Middle frontal gyrus (tissue), 1 donor: ENCODE measurements at regions not wholly inside any gene's neighbourhood (a gene's known extent, or its start where the extent isn't known, plus 50 kb on each side); places are given as distances from the start of the nearest gene placed in this dataset.
"Not testable (repeated sequence)": the region's sequence is repeated elsewhere in the genome, so short reads cannot be mapped to it uniquely, and the experiment has no call there.

ENCODE experiments used
- DNase-seq: peaks from one replicate; pipeline ENCODE4 v3.0.0-alpha.2; 2015; ENCODE audit warnings: low spot score; ENCODE audit errors: extremely low spot score

DNA sequence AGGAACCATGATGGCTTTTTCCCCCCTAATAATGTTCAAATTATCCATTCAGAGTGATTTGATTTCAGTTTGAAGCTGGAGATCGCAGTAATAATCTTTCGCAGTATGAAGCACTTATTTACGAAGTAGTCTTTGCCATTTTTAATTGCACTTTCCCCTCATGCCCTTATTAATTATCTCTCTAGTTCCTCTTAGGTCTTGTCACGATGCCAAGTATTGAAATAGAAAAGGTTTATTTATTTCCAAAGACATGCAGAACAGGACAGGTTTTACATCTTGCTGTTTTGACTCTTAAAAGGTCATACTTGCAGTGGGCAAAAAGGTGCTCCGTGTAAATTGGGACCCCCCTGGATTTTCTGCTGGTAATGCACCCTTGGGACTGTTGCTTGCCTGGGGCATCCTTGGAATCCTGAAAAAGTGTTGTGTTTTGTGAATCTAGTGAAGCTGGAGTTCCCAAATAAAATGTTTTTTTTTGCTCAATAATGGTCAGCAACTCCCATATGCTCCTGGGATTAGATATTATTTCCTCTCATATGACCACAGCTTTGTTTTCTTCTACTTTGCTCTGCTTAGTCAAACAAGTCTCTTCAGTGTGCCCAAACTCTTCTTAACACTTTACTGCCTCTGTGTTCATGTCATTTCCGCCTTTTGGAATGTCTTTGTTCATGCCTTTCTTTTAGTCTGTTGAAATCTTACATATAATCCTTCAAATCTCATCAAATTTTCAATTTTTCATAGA, 278.3 kb downstream of the TMEM38B start:
- no peak for DNase-seq

DNA sequence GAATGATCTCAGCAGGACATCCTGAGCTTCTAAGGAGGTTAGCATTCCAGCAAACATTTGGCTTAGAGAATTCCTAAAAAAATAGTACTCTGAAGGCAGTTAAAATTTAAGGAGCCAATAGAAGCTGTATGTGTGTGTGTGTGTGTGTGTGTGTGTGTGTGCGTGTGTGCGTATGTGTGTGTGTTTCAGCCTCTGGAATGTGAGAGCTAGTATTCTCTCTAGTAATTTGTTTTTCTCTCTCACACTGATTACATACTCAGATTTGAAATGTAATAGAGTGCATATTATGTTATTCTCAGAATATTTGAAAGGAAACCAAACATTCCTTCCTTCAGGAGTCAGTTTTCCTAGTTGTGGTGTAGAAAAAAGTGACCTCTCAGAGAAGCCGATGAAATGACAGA, 279.6 kb downstream of the TMEM38B start:
- DNase-seq: no peak

DNA sequence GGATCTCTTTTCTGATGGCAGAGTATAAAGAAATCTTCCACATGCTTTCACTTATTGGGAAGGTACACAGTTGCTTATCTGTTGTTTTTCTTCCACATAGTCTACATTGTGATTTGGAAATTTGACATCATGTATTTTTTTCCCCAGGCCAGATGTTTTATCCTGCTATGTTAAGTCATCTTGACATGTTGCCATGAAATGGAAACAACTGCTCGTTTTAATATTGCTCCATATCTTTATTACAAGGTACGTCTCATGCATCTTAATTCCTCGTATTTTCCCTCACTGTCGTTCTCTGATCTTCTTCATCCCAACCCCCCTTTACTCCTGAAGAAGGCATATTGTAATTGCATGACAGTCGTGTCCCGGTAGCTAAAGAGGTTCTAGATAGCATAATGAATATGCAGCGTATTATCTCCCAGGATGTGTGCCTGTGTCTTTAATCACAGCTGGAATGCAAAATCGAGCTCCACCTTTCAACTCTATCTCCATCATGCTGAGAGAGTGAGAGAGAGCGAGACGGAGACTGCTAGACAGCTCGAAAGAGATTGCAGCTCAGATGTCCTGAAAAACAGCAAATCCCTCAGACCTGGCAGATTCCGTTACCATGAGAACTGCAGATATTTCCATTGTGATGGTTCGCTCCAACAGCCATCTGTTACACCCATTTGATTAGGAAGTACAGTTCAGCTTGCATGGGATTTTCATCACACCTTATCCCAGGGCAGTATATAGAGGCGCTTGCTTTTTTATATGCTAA, 281.7 kb downstream of the TMEM38B start:
- no peak for DNase-seq

DNA sequence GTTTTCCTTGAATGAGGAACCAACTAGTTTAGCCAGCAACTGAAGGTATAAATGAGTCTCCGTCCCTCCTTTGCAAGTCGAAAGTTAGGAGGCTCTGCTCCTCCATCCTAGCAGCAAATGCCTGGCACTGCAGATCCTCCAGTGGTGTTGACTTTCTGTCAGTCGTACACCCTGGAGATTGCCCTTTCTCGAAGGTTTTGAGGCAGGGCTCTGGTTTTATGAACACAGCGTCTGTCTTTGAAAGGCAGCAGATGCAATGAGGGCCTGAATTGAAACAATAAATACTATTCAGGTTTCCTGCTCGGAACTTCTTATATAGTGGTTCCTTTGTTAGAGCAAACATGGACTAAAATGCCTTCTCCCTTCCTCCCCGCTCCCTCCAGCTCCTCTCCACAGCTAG, 284.0 kb downstream of the TMEM38B start:
- no peak for DNase-seq

DNA sequence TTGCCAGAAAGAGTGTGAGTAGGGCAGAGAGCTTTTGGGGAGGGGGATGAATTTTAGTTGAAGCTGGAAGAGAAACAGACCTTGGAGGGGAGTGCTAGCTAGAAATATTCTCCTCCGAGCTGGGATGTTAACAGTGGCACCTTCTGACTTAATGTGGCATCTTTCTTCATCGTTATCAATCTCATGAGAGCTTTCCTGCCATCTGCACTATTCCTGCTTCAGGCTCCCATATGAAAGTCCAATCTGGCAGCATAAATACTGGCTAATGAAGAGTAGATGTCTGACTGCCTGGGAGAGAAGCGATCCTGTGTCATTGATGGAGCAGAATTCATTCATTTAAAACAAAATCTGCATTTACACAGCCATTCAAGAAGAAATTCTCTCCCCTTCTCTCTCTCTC, 284.5 kb downstream of the TMEM38B start:
- no peak for DNase-seq

DNA sequence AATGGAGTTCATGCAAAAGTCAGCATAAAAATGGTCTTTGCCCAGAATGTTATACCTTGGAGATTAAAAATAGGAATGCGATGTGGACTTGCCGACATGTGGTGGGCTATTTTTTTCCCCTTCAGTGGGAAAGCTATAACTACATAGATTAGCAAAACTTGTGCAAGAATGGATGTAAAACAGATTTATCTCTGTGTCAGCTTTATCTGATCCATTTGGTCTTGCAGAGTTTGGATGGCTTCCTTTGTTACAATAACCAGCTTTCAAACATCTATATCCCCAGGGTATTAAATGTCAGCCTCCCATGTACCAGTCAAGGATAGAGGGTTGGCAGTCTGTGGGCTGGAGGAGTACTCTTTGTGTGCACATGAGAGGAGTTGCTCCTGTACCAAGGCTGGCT, 284.9 kb downstream of the TMEM38B start:
- no peak for DNase-seq

DNA sequence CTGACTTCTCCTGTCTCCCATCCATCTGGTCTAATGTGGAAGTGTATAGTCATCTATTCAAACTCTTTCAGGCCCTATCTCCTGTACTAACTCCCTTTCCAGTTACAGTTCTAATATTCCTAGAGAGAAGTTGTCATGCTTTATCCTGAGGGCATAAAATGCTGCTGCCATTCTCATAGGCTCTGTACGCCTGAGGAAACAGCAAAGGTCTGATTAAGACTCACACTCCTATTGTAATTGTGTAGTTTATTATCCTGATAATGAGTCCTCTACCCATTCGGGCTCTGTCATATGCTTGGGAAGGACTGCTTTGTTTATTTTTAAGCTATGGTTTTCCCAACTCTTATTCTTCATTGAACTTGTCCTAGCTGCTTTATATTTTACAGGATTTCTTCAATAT, 290.4 kb downstream of the TMEM38B start:
- no peak for DNase-seq

DNA sequence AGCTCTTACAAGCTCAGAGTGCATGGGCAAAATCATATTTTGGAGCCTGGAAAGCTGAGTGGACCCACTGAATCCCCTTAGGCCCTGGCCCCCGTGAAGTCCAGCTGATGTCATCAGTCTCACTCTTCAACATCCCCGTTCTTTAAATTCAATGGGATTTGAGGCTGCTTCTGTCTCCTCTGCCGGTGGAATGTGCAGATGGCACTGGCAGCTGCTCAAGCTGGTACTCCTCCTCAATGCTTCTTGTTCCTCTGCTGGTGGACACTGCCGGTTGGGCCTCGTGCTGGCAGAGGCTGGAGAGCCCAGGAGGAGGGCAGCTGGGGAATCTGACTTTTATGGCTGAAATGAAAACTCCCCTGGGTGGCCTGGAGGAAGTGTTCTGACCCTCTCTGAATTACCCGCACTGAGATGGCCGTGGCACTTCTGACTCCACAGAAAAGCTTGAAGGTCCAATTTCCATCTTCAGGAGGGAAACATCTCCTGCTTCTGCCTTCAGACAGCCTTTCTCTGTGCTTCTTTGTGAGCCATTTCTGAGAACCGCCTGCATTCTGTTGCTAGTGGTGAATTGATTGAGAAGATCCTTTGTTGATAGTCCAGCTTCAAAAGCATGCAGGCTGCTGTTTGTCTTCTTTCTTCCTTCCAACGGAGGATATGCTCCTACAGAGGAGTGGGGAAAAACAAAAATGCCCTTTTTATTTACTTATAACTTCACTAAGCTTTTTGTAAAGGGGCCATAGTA, 298.9 kb downstream of the TMEM38B start:
- DNase-seq: no peak

DNA sequence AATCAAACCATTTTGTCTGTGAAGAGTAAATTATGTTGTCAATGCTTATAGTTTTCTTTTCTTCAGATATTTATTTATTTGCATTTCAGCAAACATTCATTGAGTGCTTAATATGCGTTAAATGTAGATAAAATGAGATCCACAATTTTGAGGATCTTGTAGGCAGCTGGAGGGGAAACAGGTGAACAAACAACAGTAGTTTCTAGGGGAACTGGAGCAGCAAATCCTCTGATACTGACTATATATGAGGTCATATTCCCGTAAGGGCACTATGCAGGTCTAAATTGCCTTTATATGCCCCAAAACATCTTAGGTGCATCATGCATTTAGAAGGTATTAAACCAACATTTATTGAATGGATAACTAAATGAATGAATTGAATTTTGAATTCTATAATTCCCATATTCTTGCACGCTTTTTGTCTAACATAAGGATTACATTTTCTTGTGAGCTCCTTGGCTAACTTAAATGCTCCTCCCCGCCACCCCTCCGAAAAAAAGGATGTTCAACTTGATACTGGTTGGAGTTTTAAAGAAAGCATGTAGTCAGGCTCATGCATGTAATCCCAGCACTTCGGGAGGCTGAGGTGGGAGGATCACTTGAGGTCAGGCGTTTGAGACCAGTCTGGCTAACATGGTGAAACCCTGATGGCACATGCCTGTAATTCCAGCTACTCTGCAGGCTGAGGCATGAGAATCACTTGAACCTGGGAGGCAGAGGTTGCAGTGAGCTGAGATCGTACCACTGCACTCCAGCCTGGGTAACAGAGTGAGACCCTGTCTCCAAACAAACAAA, 299.8 kb downstream of the TMEM38B start:
- no peak for DNase-seq

DNA sequence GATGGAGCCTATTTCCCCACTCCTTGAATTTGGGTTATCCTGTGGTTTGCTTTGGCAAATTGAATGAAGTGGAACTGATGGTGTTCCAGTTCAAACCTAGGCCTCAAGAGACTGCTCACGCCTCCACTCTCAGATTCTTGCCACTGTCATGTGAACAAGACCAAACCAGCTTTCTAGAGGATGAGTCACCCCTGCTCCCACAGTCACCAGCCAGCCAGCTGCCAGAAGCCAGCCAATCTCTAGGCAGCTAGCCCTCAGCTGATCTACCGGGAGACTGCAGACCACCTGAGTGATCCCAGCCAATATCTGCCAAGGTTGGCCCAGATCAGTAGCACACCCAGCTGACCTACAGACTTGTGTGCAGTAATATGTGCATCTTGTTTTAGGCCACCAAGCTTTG, 300.6 kb downstream of the TMEM38B start:
- DNase-seq: no peak

DNA sequence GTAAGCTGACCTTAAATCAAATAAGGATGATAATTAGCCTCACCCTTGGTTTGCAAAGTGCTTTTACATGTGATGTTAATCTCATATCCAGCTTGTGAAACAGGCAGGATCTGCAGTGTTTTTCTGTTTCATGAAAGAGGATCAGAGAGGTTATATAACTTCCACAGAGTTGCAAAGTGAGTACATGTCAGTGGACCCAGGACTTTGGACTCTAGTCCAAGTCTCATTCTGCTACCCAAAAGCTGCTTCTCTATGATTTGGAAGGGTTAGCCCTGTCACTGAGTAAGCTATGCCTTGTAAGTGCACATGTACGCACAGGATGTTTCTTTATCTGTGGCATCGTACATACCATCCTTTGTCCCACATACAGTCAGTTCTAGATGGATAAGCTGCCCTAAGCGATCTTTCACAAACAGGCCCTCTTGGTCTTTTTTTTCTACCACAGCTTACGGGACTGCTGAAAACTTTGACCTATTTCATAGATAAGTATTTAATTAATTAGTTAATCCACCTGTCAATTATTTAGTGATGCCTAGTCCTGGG, 322.9 kb downstream of the TMEM38B start:
- no peak for DNase-seq

DNA sequence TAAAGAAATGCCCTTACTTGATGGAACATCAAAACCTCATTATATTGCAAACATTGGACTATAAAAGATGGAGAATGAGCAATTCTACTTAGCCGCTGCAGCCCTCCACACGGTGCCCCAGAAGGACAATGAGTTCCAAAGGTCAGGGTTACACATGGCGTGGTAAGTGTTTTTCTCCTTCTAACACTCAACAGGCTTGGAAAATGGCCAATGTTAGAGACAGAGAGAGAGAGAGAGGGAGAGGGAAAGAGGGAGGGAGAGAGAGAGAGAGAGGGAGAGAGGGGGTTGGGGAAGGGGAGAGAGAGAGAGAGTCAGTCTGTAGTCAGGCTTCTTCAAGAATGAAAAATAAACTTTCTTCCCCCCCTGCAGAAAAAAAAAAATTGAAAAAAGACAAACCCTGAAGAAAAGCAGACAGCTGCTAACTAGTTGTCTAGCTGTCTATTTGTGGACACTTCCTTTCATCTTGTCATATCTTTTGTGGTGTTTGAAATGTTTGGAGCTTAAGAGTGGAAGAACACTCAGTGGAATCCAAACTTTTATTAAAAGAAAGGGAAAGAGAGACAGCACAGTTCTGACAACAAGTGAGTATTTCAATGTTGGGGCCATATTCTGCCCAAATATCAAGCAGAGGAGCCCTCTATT, 324.8 kb downstream of the TMEM38B start:
- DNase-seq: no peak

DNA sequence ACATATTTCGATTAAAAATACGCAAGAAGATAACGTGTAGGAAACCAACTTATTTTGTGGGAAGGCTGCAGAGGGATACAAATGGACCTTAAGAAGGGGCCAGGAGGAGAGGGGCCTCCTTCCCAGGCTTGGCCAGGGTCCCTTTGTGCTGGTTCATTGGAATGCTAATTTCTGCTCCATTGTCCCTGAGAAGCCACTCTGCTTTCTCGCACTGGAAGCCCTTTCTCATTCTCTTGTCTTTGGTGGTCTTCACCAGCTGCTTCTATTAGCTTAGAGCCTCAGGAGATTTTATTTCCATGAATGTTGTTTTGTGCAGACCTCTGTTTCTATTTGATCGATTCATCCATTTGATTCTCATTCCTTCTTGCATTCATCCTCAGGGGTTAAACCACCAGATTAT, 325.4 kb downstream of the TMEM38B start:
- DNase-seq: no peak

DNA sequence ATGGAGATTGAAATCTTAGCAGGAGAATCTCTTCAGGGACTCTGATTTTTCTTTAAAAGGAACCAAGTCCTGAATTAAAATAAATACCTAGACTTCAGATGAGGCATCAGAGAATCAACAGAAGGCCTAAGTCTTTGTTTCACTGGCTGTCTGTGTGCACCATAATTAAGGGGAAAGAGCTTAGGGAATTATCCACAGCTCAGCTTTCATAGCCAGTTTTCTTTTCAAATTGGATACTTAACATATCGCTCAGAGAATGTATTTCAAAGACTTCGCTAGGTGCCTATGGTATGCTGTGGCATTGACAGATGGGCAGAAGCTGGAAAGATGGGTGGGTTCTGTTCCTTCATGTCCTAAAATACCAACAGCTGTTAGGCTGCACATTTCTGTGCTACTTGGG, 325.8 kb downstream of the TMEM38B start:
- no peak for DNase-seq

DNA sequence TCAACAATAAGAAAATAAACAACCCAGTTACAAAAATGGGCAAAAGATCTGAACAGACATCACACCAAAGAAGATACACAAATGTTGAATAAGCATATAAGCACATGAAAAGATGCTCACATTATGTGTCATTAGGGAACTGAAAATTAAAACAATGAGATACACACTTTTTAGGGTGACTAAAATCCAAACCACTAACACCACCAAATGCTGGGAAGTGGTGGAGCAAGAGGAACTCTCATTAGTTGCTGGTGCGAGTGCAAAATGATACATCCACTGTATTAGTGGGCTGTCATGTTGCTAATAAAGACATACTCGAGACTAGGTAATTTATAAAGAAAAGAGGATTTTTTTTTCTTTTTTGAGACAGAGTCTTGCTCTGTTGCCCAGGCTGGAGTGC, 329.1 kb downstream of the TMEM38B start:
- no peak for DNase-seq

DNA sequence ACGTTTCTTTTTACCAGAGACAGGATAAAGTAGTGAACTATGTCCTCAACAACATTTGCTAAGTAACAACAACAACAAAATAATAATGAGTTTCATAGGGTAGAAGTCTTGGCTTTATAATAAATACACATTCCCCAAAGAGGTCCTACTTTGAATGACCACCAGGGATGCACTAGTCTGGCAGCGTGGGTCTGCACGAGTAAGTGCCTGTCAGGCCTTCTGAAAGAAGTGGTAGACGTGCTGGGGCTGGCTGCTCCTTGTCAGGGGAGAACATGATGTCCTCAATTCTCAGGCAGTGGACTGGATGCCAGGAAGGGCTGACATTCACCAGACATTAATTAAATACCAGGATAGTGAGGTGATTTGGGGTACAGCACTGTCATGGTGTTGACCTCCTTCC, 331.1 kb downstream of the TMEM38B start:
- DNase-seq: no peak

DNA sequence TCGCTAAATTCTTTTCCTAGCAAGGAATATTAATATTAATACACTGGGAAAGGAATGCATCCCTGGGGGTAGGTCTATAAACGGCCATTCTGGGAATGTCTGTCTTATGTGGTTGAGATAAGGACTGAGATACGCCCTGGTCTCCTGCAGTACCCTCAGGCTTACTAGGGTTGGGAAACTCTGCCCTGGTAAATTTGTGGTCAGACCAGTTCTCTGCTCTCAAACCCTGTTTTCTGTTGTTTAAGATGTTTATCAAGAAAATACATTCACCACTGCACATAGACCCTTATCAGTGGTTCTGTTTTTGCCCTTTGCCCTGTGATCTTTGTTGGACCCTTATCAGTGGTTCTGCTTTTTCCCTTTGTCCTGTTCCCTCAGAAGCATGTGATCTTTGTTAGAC, 335.8 kb downstream of the TMEM38B start:
- not testable (repeated sequence) for DNase-seq

DNA sequence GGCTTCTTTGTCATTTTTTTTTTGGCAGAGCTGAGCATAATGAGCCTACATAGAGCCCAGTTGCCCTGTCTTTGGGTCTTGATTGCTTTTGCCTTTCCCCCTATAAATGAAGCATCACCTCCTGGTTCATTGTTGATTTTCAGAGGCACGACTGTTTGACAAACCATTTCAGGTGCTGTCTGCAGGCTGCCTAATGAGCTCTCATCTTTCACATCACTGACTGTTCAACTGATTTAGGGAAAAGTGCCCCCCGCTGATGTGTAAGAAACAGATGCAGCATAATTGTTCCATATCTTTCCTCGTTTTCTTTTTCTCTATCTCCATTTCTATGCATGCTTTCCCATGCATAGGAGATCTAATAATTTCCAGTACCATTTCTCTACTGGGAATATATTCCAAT, 338.6 kb downstream of the TMEM38B start:
- no peak for DNase-seq

DNA sequence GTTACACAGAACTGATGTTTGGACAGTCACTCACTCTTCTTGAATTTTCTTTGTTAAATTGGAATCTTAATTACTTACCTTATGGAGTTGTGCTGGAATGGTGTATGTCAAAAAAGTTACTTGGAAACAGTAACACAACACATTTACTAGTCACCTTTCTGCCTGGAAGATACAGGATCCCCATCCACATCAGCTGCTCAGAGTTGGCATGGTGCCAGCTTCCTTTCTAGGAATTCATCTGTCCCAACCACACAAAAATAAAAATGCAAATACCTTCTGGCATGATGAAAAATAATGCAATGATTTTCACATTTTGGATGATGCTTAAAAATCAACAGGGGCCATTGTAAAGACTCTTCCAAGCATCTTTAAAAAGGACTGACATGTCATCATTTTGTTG, 341.5 kb downstream of the TMEM38B start:
- no peak for DNase-seq

DNA sequence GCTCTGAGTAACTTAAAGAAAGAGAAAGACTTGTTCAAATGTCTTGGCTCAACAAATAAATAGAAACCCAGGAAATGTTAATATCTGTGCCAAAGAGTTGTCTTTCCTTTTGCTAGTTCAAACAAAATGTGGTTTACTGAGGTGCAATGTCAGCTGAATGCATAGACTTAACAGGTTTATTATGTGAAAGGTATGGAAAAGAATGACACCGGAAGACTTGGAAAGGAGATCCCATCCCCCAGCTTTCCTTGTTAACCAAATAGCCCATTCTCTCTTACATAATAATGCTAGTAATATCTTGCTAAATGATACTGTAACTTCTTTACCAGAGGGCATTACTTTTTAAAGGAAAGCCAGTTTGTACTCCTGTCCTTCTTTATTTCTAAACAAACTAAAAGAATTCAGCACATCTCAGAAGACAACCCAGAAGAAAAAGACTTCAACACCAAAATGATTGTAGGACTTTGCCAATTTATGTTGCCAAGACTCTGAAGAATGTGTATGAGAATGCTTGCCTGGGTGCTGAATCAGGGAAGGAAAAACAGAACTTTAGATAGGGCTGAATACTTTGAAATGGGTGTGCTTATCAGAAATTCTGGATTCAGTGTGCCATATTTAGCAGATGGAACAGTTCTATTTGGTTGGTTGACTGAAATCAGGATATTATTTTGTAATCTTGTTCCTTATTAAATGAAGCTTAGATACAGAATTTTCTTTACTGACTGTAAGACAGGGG, 344.1 kb downstream of the TMEM38B start:
- no peak for DNase-seq
